ENCODE measurements at regions not wholly inside any gene's neighbourhood (a gene's known extent, or its start where the extent isn't known, plus 50 kb on each side); places are given as distances from the start of the nearest gene placed in this dataset.

GRCh38 chr11:106466521-106467080 is 389.1 kb downstream of the AASDHPPT start:
- in situ Hi-C loops (cut with HindIII; ENCODE audit: low pct_unique_long_range_greater_than_20kb, low sequenced_read_pairs) (no loop called here), intact Hi-C loops (cut with micrococcal nuclease; ENCODE audit: unreplicated experiment) (no loop called here)
- ATAC-seq (no peak), DNase-seq (ENCODE audit: low read depth, low spot score) (no peak)
- no peaks in the 10 kb centered on the region for H3K27me3 ChIP-seq (ENCODE audit: control insufficient read depth, insufficient read depth, low read length)
- no peak overlapping the region for H3K4me3 ChIP-seq (ENCODE audit: low read depth in 2 of 2, low read length in 2 of 2)
- 0 out of 2 replicates have a peak, but pooled peaks cover 3% of the 10 kb centered on the region for H3K4me1 ChIP-seq (ENCODE audit: control insufficient read depth, insufficient read depth, low read length)
- H3K36me3 ChIP-seq (ENCODE audit: control insufficient read depth, insufficient read depth, low read length): no peaks in the 10 kb centered on the region
- ChIA-PET POLR2A (no interaction called here), CTCF (no interaction called here)
- TF ChIP-seq SIN3A (IDR thresholded peaks at IDR 0.05; ENCODE audit: borderline replicate concordance, insufficient read depth, low read depth, low read length) (no peak), CTCF (IDR thresholded peaks at IDR 0.05) (no peak), POLR2AphosphoS5 (IDR thresholded peaks at IDR 0.05; ENCODE audit: low read depth, low read length) (no peak), TCF7L2 (IDR thresholded peaks at IDR 0.05; ENCODE audit: low read depth, low read length) (no peak), REST (IDR thresholded peaks at IDR 0.05; ENCODE audit: insufficient read depth in 1 of 2, low read depth in 2 of 2, low read length in 1 of 2) (no peak)
- peaks cover 5% of the 10 kb centered on the region; the same call in 1 of the 2 replicates for H3K9me3 ChIP-seq (ENCODE audit: control insufficient read depth, insufficient read depth, low read depth, low read length)
- H3K27ac ChIP-seq (ENCODE audit: low read length): 0 out of 2 replicates have a peak overlapping the region, but pooled peaks have one; percentile 10
- no TSS peak for BruUV-seq (replicated peaks)

- Histone ChIP-seq H3K4me1 (ENCODE audit: control insufficient read depth, insufficient read depth, low read length) (0 out of 2 replicates have a peak, but pooled peaks cover 3% of the 10 kb centered on the region), H3K27ac (ENCODE audit: low read length) (no peak overlapping the region; the same call in 1 of the 2 replicates), H3K4me3 (ENCODE audit: low read depth in 2 of 2, low read length in 2 of 2) (no peak overlapping the region), H3K9me3 (ENCODE audit: control insufficient read depth, insufficient read depth, low read depth, low read length) (peaks cover 5% of the 10 kb centered on the region; the same call in 1 of the 2 replicates), H3K36me3 (ENCODE audit: control insufficient read depth, insufficient read depth, low read length) (no peaks in the 10 kb centered on the region), H3K27me3 (ENCODE audit: control insufficient read depth, insufficient read depth, low read length) (no peaks in the 10 kb centered on the region)
- no TSS peak for BruUV-seq (replicated peaks)
- ATAC-seq (no peak), DNase-seq (ENCODE audit: low read depth, low spot score) (no peak)
- intact Hi-C loops (cut with micrococcal nuclease; ENCODE audit: unreplicated experiment) (no loop called here), in situ Hi-C loops (cut with HindIII; ENCODE audit: low pct_unique_long_range_greater_than_20kb, low sequenced_read_pairs) (no loop called here)
- TF ChIP-seq REST (IDR thresholded peaks at IDR 0.05; ENCODE audit: insufficient read depth in 1 of 2, low read depth in 2 of 2, low read length in 1 of 2): no peak
- no peak for TF ChIP-seq TCF7L2 (IDR thresholded peaks at IDR 0.05; ENCODE audit: low read depth, low read length)
- TF ChIP-seq POLR2AphosphoS5 (IDR thresholded peaks at IDR 0.05; ENCODE audit: low read depth, low read length): no peak
- no peak for TF ChIP-seq SIN3A (IDR thresholded peaks at IDR 0.05; ENCODE audit: borderline replicate concordance, insufficient read depth, low read depth, low read length)
- no peak for TF ChIP-seq CTCF (IDR thresholded peaks at IDR 0.05)
- ChIA-PET POLR2A (no interaction called here), CTCF (no interaction called here)
Measured at GRCh38 chr11:106467501-106467900, 390.0 kb downstream of the AASDHPPT start.
